Adrenal gland (tissue), 9 donors: ENCODE measurements at regions not wholly inside any gene's neighbourhood (a gene's known extent, or its start where the extent isn't known, plus 50 kb on each side); places are given as distances from the start of the nearest gene placed in this dataset.

Source experiments
- DNase-seq, 7 donors: peaks; one replicate each; pipeline ENCODE4 v3.0.0-alpha.2; 2019 to 2020
- H3K27ac ChIP-seq, 5 donors: fragments of 200-600 bp; sonication (generic) in 4 of 5; 1 replicate in 3 of 5; 2 replicates in 2 of 5; pipeline versions ENCODE4 v1.5.1 to v1.8.0; 2016 to 2020; ENCODE audit warnings: mild to moderate bottlenecking in 1 of 5
- H3K27me3 ChIP-seq: fragments of 200-600 bp; 2 replicates; pipeline ENCODE4 v1.8.0; 2021
- H3K36me3 ChIP-seq, 2 donors: fragments of 200-600 bp; replicated peaks in 1 of 2; 1 replicate in 1 of 2; 2 replicates in 1 of 2; pipeline versions ENCODE4 v1.5.1 to v1.8.0; 2018 to 2022
- H3K4me1 ChIP-seq, 2 donors: fragments of 200-600 bp; replicated peaks in 1 of 2; 1 replicate in 1 of 2; 2 replicates in 1 of 2; pipeline versions ENCODE4 v1.5.1 to v1.8.0; 2018 to 2021
- H3K4me3 ChIP-seq, 4 donors: fragments of 200-600 bp; sonication (generic) in 3 of 4; one replicate each; pipeline ENCODE4 v1.5.1; 2016 to 2018
- H3K9me3 ChIP-seq, 3 donors: fragments of 200-600 bp; sonication (generic) in 1 of 3; replicated peaks in 1 of 3; 1 replicate in 2 of 3; 2 replicates in 1 of 3; pipeline versions ENCODE4 v1.5.1 to v1.8.0; 2016 to 2021
- CTCF ChIP-seq, 6 experiments: fragments of 450-650 bp in 4 of 6; fragments of 200-600 bp in 2 of 6; sonication (generic) in 1 of 6; IDR thresholded peaks; 1 replicate in 5 of 6; 2 replicates in 1 of 6; pipeline versions ENCODE4 v1.5.1 to v1.8.0; 2016 to 2021; ENCODE audit warnings: antibody characterized with exemption in 6 of 6, mild to moderate bottlenecking in 2 of 6, moderate library complexity in 1 of 6
- POLR2A ChIP-seq, 2 donors: fragments of 450-650 bp; IDR thresholded peaks; one replicate each; pipeline ENCODE4 v1.6.1; 2017; ENCODE audit warnings: antibody characterized with exemption in 2 of 2, mild to moderate bottlenecking in 2 of 2, moderate library complexity in 1 of 2
- WGBS, 4 donors: extraction: QIAGEN DNeasy Blood & Tissue Kit in 2 of 4; methylation state at CpG; one replicate each; pipeline versions ENCODE4 v1.1.5 to v1.1.7; 2013 to 2017; 5-methylcytosine and 5-hydroxymethylcytosine counted together
- intact Hi-C, 2 donors: fragments of 100-400 bp; cut with DNase I; formaldehyde crosslinking; loops; one replicate each; pipeline versions ENCODE4 v1.14.1 to v1.15.0; 2022 to 2023
- donor health status: healthy with polysubstance abuse.
- donor health status: Bipolar disorder and iron deficiency.
- donor health status: DM: yes; HTN: yes; CAD: no.
- donor health status: DM: no; HTN: no; CAD: no.
- donor health status: DM: no; HTN: no; CAD: no.

- Histone ChIP-seq H3K9me3 (no peaks in the 10 kb centered on the region), H3K36me3 (no peaks in the 10 kb centered on the region), H3K4me1 (no peaks in the 10 kb centered on the region), H3K27ac (no peak overlapping the region), H3K27me3 (peaks cover 8% of the 10 kb centered on the region), H3K4me3 (no peak overlapping the region)
- DNase-seq: peak in 3 of 7 donors; percentile 21 to 57 (median 33)
- WGBS, 4 donors: 45 to 58% (median 53%) methylated on average over 15 to 39 of the region's 39 CpGs
- intact Hi-C loops: no loop called here
- no peak for TF ChIP-seq CTCF (IDR thresholded peaks at IDR 0.05)
- no peak for TF ChIP-seq POLR2A (IDR thresholded peaks at IDR 0.05)
Observed at GRCh38 chr16:87053016-87053982, 263.9 kb downstream of the C16orf95 start.

GRCh38 chr16:87054154-87054553 is 263.0 kb downstream of the C16orf95 start:
- Histone ChIP-seq H3K9me3 (no peaks in the 10 kb centered on the region), H3K27me3 (peaks cover 7% of the 10 kb centered on the region), H3K4me1 (no peaks in the 10 kb centered on the region), H3K27ac (no peak overlapping the region), H3K4me3 (no peak overlapping the region), H3K36me3 (no peaks in the 10 kb centered on the region)
- intact Hi-C loops: no loop called here
- TF ChIP-seq POLR2A (IDR thresholded peaks at IDR 0.05) (no peak), CTCF (IDR thresholded peaks at IDR 0.05) (no peak)
- WGBS, 4 donors: 92 to 95% (median 93%) methylated on average over 5 of the region's 5 CpGs
- DNase-seq: no peak

GRCh38 chr16:87054856-87055255 is 262.3 kb downstream of the C16orf95 start:
- 73 to 89% (median 78%) methylated on average over 4 of the region's 4 CpGs for WGBS, 4 donors
- H3K4me3 ChIP-seq: no peak overlapping the region
- no peak for DNase-seq
- intact Hi-C loops: loop anchor here in 1 of 2 donors (5.0 kb wide), 1 partner anchor 483 kb away; no protein-coding TSS in a partner anchor
- H3K36me3 ChIP-seq: no peaks in the 10 kb centered on the region
- H3K4me1 ChIP-seq: no peaks in the 10 kb centered on the region
- peaks cover 7% of the 10 kb centered on the region for H3K27me3 ChIP-seq
- TF ChIP-seq CTCF (IDR thresholded peaks at IDR 0.05): no peak
- no peak for TF ChIP-seq POLR2A (IDR thresholded peaks at IDR 0.05)
- H3K9me3 ChIP-seq: no peaks in the 10 kb centered on the region
- no peak overlapping the region for H3K27ac ChIP-seq

GRCh38 chr16:87056083-87056482 is 261.1 kb downstream of the C16orf95 start:
- Histone ChIP-seq H3K9me3 (no peaks in the 10 kb centered on the region), H3K27me3 (peaks cover 7% of the 10 kb centered on the region), H3K4me3 (no peak overlapping the region), H3K4me1 (no peaks in the 10 kb centered on the region), H3K36me3 (no peaks in the 10 kb centered on the region), H3K27ac (no peak overlapping the region)
- intact Hi-C loops: loop anchor here in 1 of 2 donors (5.0 kb wide), 1 partner anchor 484 kb away; no protein-coding TSS in a partner anchor
- WGBS, 4 donors: 40 to 69% (median 65%) methylated on average over 1 to 4 of the region's 4 CpGs
- TF ChIP-seq POLR2A (IDR thresholded peaks at IDR 0.05) (no peak), CTCF (IDR thresholded peaks at IDR 0.05) (no peak)
- no peak for DNase-seq
